GM20000 (cell line): ENCODE measurements at regions not wholly inside any gene's neighbourhood (a gene's known extent, or its start where the extent isn't known, plus 50 kb on each side); places are given as distances from the start of the nearest gene placed in this dataset.

Experiments
- DNase-seq: peaks from one replicate; pipeline ENCODE4 v3.0.0; 2012; ENCODE audit warnings: low spot score
- CTCF ChIP-seq: IDR thresholded peaks from 2 replicates; pipeline ENCODE4 v1.5.1; 2012; ENCODE audit warnings: mild to moderate bottlenecking, control low read depth; ENCODE audit errors: extremely low read depth, missing control alignments

GRCh38 chr1:30262158-30262557 is 461.2 kb downstream of the MATN1 start:
- DNase-seq, result no peak
- no peak for TF ChIP-seq CTCF

DNA sequence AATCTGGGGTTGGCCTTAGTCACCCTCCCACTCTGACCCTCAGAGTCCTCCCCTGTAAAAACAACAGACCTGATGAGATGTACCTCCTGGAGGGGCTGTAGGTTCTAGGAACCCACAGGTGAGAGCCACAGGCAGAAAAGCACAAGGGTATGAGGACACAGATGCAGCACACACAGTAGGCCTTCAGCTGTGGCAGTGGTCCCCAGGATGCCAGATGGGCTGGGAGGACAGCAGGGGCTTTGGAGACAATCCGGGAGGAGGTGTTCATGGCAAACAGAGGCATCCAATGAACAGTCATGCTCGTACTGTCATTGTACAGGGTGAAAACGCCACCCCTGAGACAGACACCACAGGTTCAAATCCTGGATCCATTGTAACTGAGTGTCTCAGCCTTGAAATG is 463.1 kb downstream of the MATN1 start:
- DNase-seq, result no peak
- TF ChIP-seq CTCF, result no peak

- no peak for TF ChIP-seq CTCF
- DNase-seq, result no peak
Observed at GRCh38 chr1:30259631-30260030, 463.8 kb downstream of the MATN1 start.

GRCh38 chr1:30258876-30259275 is 464.5 kb downstream of the MATN1 start:
- TF ChIP-seq CTCF, result no peak
- DNase-seq, result no peak

DNA sequence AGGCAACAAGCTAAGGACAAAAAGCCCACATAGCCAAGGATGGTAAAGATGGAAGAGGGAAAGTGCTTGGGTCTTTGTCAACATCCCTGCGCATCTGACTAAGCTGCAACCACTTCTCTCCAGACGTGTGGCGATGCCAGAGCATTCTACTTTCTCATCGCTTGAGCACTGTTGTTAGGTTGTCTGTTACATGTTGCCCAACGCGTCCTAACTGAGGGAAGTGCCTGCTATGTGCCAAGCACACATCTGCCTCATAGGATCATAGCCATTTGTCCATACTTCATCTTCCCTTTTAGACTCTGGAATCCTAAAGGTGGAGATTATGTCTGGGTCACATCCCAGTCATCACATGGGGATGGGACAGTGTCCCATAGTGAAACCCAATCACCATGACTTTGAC is 464.9 kb downstream of the MATN1 start:
- no peak for TF ChIP-seq CTCF
- no peak for DNase-seq

- TF ChIP-seq CTCF, result no peak
- DNase-seq, result no peak
Observed at GRCh38 chr1:30257742-30258380, 465.5 kb downstream of the MATN1 start.

- no peak for DNase-seq
- TF ChIP-seq CTCF, result no peak
Observed at GRCh38 chr1:30257322-30257721, 466.1 kb downstream of the MATN1 start.
